IMR-90 (cell line): ENCODE measurements at regions not wholly inside any gene's neighbourhood (a gene's known extent, or its start where the extent isn't known, plus 50 kb on each side); places are given as distances from the start of the nearest gene placed in this dataset.

Experiments used
- ATAC-seq: fragments of 200-7000 bp; cut with Tn5 transposase; 2 replicates; pipeline ENCODE4 v1.9.1; 2020; ENCODE audit warnings: low read depth, mild to moderate bottlenecking, moderate library complexity
- BruUV-seq: library from RNA; stranded (reverse); fragments of 400-500 nt; replicated peaks from 2 replicates; lab custom pipeline; 2021; lab: Mats Ljungman, UMichigan
- CTCF ChIA-PET: fragments of 300-600 bp; formaldehyde crosslinking; extraction: SDS; loops from one replicate; lab custom pipeline; 2021; ENCODE audit warnings: antibody characterized with exemption; lab: Yijun Ruan, JAX
- POLR2A ChIA-PET: fragments of 300-600 bp; sonication (Branson Sonifier 250); formaldehyde crosslinking; loops from one replicate; lab custom pipeline; 2022; ENCODE audit warnings: antibody characterized with exemption; ENCODE audit not compliant: unreplicated experiment; lab: Charles Lee
- DNase-seq: peaks from one replicate; pipeline ENCODE4 v3.0.0; 2013
- H2AFZ ChIP-seq: replicated peaks from 2 replicates; pipeline ENCODE3; 2013; ENCODE audit warnings: low read length, mild to moderate bottlenecking; ENCODE audit not compliant: poor library complexity
- H2AK5ac ChIP-seq: 2 replicates; pipeline ENCODE4 v1.6.1; 2013; ENCODE audit warnings: low read depth, low read length, inconsistent platforms
- H2AK9ac ChIP-seq: replicated peaks from 2 replicates; pipeline ENCODE3; 2013; ENCODE audit warnings: mild to moderate bottlenecking, low read depth, low read length, moderate library complexity; ENCODE audit not compliant: poor library complexity
- H2BK120ac ChIP-seq: 2 replicates; pipeline ENCODE4 v1.6.1; 2013; ENCODE audit warnings: low read depth, low read length, inconsistent platforms
- H2BK15ac ChIP-seq: 3 replicates; pipeline ENCODE4 v1.6.1; 2013; ENCODE audit warnings: low read depth, low read length, inconsistent platforms
- H2BK20ac ChIP-seq: 2 replicates; pipeline ENCODE4 v1.6.1; 2013; ENCODE audit warnings: low read depth, mild to moderate bottlenecking, inconsistent platforms, low read length, moderate library complexity
- H2BK5ac ChIP-seq: 2 replicates; pipeline ENCODE4 v1.6.1; 2013; ENCODE audit warnings: mild to moderate bottlenecking, low read depth, low read length, inconsistent platforms; ENCODE audit not compliant: poor library complexity, severe bottlenecking
- H3K14ac ChIP-seq: replicated peaks from 2 replicates; pipeline ENCODE4 v1.6.1; 2013; ENCODE audit warnings: low read depth, low read length, inconsistent platforms
- H3K18ac ChIP-seq: 2 replicates; pipeline ENCODE4 v1.6.1; 2013; ENCODE audit warnings: low read depth, low read length, control low read depth
- H3K23ac ChIP-seq: 2 replicates; pipeline ENCODE4 v1.6.1; 2013; ENCODE audit warnings: low read depth, low read length, inconsistent platforms
- H3K27ac ChIP-seq: 2 replicates; pipeline ENCODE4 v1.5.1; 2013; ENCODE audit warnings: mild to moderate bottlenecking, control low read depth, low read length; ENCODE audit not compliant: insufficient read depth
- H3K27me3 ChIP-seq: 2 replicates; pipeline ENCODE4 v1.6.1; 2013; ENCODE audit warnings: low read length; ENCODE audit not compliant: control insufficient read depth, insufficient read depth
- H3K36me3 ChIP-seq: 2 replicates; pipeline ENCODE4 v1.6.1; 2013; ENCODE audit warnings: low read length, mixed read lengths; ENCODE audit not compliant: control insufficient read depth, insufficient read depth
- H3K4ac ChIP-seq: 2 replicates; pipeline ENCODE4 v1.6.1; 2013; ENCODE audit warnings: low read depth, low read length, inconsistent platforms
- H3K4me1 ChIP-seq: 2 replicates; pipeline ENCODE4 v1.6.1; 2013; ENCODE audit warnings: low read length, mixed read lengths; ENCODE audit not compliant: control insufficient read depth, insufficient read depth
- H3K4me2 ChIP-seq: 2 replicates; pipeline ENCODE4 v1.6.1; 2013; ENCODE audit warnings: low read depth, mild to moderate bottlenecking, control low read depth, low read length, moderate library complexity
- H3K4me3 ChIP-seq: 2 replicates; pipeline ENCODE4 v1.5.1; 2013; ENCODE audit warnings: low read depth, mild to moderate bottlenecking, control low read depth, low read length, moderate library complexity; ENCODE audit not compliant: insufficient read depth
- H3K56ac ChIP-seq: 2 replicates; pipeline ENCODE4 v1.6.1; 2013; ENCODE audit warnings: low read length, inconsistent platforms; ENCODE audit not compliant: insufficient read depth; ENCODE audit errors: extremely low read depth
- H3K79me1 ChIP-seq, 2 experiments: 2 replicates each; pipeline ENCODE4 v1.6.1; 2013; ENCODE audit warnings: low read length in 2 of 2, inconsistent platforms in 1 of 2, low read depth in 1 of 2
- H3K9ac ChIP-seq: 2 replicates; pipeline ENCODE4 v1.6.1; 2013; ENCODE audit warnings: low read depth, low read length, control low read depth
- H3K9me1 ChIP-seq: 2 replicates; pipeline ENCODE4 v1.6.1; 2013; ENCODE audit warnings: low read length, inconsistent platforms; ENCODE audit not compliant: insufficient read depth
- H3K9me3 ChIP-seq: 2 replicates; pipeline ENCODE4 v1.6.1; 2013; ENCODE audit warnings: low read length; ENCODE audit not compliant: control insufficient read depth, insufficient read depth
- H4K20me1 ChIP-seq: 2 replicates; pipeline ENCODE4 v1.6.1; 2013; ENCODE audit warnings: low read length, inconsistent platforms; ENCODE audit not compliant: insufficient read depth
- H4K5ac ChIP-seq: 2 replicates; pipeline ENCODE4 v1.6.1; 2013; ENCODE audit warnings: mild to moderate bottlenecking, low read depth, low read length, control low read depth
- H4K8ac ChIP-seq, 2 experiments: 2 replicates each; pipeline ENCODE4 v1.6.1; 2013; ENCODE audit warnings: low read depth in 2 of 2, low read length in 2 of 2, control low read depth in 1 of 2, inconsistent platforms in 1 of 2
- H4K91ac ChIP-seq: 2 replicates; pipeline ENCODE4 v1.6.1; 2013; ENCODE audit warnings: low read depth, low read length, inconsistent platforms; ENCODE audit not compliant: insufficient read depth
- BHLHE40 ChIP-seq: fragments of 150-350 bp; IDR thresholded peaks from 2 replicates; pipeline ENCODE4 v1.6.1; 2016; ENCODE audit warnings: mild to moderate bottlenecking, low read depth, low read length
- CEBPB ChIP-seq: IDR thresholded peaks from 2 replicates; pipeline ENCODE4 v1.6.1; 2012; ENCODE audit warnings: low read depth, low read length, improper control_type of control experiment
- CHD1 ChIP-seq: IDR thresholded peaks from 2 replicates; pipeline ENCODE4 v1.6.1; 2012; ENCODE audit warnings: low read depth, low read length, improper control_type of control experiment
- CTCF ChIP-seq: conservative IDR thresholded peaks from 2 replicates; pipeline ENCODE4 v1.5.1; 2012; ENCODE audit warnings: mild to moderate bottlenecking, low read depth, low read length, improper control_type of control experiment
- ELK1 ChIP-seq: fragments of 150-350 bp; IDR thresholded peaks from 2 replicates; pipeline ENCODE4 v1.6.1; 2016; ENCODE audit warnings: low read depth, mild to moderate bottlenecking, low read length, moderate library complexity, borderline replicate concordance
- FOS ChIP-seq: fragments of 150-350 bp; IDR thresholded peaks from 2 replicates; pipeline ENCODE4 v1.6.1; 2016; ENCODE audit warnings: low read depth, low read length
- MAZ ChIP-seq: IDR thresholded peaks from 2 replicates; pipeline ENCODE4 v1.6.1; 2012; ENCODE audit warnings: low read depth, mild to moderate bottlenecking, low read length, improper control_type of control experiment, moderate library complexity, borderline replicate concordance
- MXI1 ChIP-seq: IDR thresholded peaks from 2 replicates; pipeline ENCODE4 v1.6.1; 2012; ENCODE audit warnings: low read depth, mild to moderate bottlenecking, low read length, moderate library complexity, borderline replicate concordance
- NFE2L2 ChIP-seq: fragments of 150-350 bp; IDR thresholded peaks from 2 replicates; pipeline ENCODE4 v1.6.1; 2016; ENCODE audit warnings: low read depth, mild to moderate bottlenecking, low read length
- RCOR1 ChIP-seq: IDR thresholded peaks from 2 replicates; pipeline ENCODE4 v1.6.1; 2012; ENCODE audit warnings: mild to moderate bottlenecking, low read length, improper control_type of control experiment; ENCODE audit not compliant: insufficient replicate concordance
- RFX5 ChIP-seq: IDR thresholded peaks from 2 replicates; pipeline ENCODE4 v1.8.0; 2012; ENCODE audit warnings: low read depth, mild to moderate bottlenecking, low read length, moderate library complexity
- SMC3 ChIP-seq: fragments of 150-350 bp; IDR thresholded peaks from 2 replicates; pipeline ENCODE4 v1.6.1; 2016; ENCODE audit warnings: low read depth, mild to moderate bottlenecking, antibody characterized with exemption, low read length, moderate library complexity
- WGBS, 2 experiments: methylation state at CpG; one replicate each; pipeline versions ENCODE4 v1.1.5 to v1.1.7; 2013; ENCODE audit warnings: missing lambda C conversion rate in 2 of 2; ENCODE audit not compliant: insufficient read length in 1 of 2; ENCODE audit errors: extremely low coverage in 2 of 2; 5-methylcytosine and 5-hydroxymethylcytosine counted together
- dilution Hi-C: fragments of 300-500 bp; cut with HindIII; formaldehyde crosslinking; loops from one replicate; pipeline ENCODE4 v1.14.3; 2018; ENCODE audit warnings: low sequenced_read_pairs; ENCODE audit not compliant: unreplicated experiment
- in situ Hi-C: fragments of 300-500 bp; cut with MboI; formaldehyde crosslinking; loops from 3 replicates; pipeline ENCODE4 v1.14.3; 2019; ENCODE audit warnings: low sequenced_read_pairs, inconsistent platforms, mixed read lengths
- intact Hi-C: fragments of 100-400 bp; cut with micrococcal nuclease; formaldehyde crosslinking; loops from 2 replicates; pipeline ENCODE4 v1.10.0; 2022

- no peak overlapping the region for H4K5ac ChIP-seq
- no peak overlapping the region for H3K4me2 ChIP-seq
- dilution Hi-C loops (no loop called here), intact Hi-C loops (no loop called here), in situ Hi-C loops (no loop called here)
- H3K14ac ChIP-seq = no peak overlapping the region
- no peak overlapping the region for H2BK15ac ChIP-seq
- H3K27me3 ChIP-seq = no peaks in the 10 kb centered on the region
- no peak overlapping the region for H3K23ac ChIP-seq
- no peaks in the 10 kb centered on the region for H3K9me3 ChIP-seq
- BruUV-seq = no TSS peak
- no peak overlapping the region for H2AFZ ChIP-seq
- no peaks in the 10 kb centered on the region for H3K4me1 ChIP-seq
- H3K18ac ChIP-seq = no peak overlapping the region
- H2BK120ac ChIP-seq = no peak overlapping the region
- H3K79me1 ChIP-seq = no peaks in the 10 kb centered on the region
- H2AK5ac ChIP-seq = no peak overlapping the region
- no peak overlapping the region for H4K8ac ChIP-seq
- H2BK20ac ChIP-seq = no peak overlapping the region
- no peaks in the 10 kb centered on the region for H3K36me3 ChIP-seq
- H3K9ac ChIP-seq = no peak overlapping the region
- no peaks in the 10 kb centered on the region for H3K9me1 ChIP-seq
- H4K20me1 ChIP-seq = no peaks in the 10 kb centered on the region
- no peak overlapping the region for H2AK9ac ChIP-seq
- no peak overlapping the region for H3K56ac ChIP-seq
- ATAC-seq = no peak
- no peak overlapping the region for H4K91ac ChIP-seq
- WGBS, 2 experiments = no CpG with 5 or more reads among the region's 5 CpGs
- no peak overlapping the region for H3K4me3 ChIP-seq
- no peak overlapping the region for H3K27ac ChIP-seq
- DNase-seq = no peak
- POLR2A ChIA-PET = no interaction called here
- no peak overlapping the region for H2BK5ac ChIP-seq
- no peak overlapping the region for H3K4ac ChIP-seq
- CTCF ChIA-PET = no interaction called here
- TF ChIP-seq RFX5 (no peak), CEBPB (no peak), NFE2L2 (no peak), BHLHE40 (no peak), FOS (no peak), ELK1 (no peak), MXI1 (no peak), CHD1 (no peak), CTCF (no peak), MAZ (no peak), SMC3 (no peak), RCOR1 (no peak)
These were observed 334.2 kb upstream of the ALCAM start for GRCh38 chr3:105032541-105032940.
